Activated naive CD4-positive, alpha-beta T cell treated with anti-CD3 and anti-CD28 coated beads, Interleukin-2, amount 50 U/mL, for 72 hours (primary cell): ENCODE measurements at regions not wholly inside any gene's neighbourhood (a gene's known extent, or its start where the extent isn't known, plus 50 kb on each side); places are given as distances from the start of the nearest gene placed in this dataset.

Source experiments
- ATAC-seq, 2 donors: fragments of 150-1000 bp; cut with Tn5 transposase; 2 replicates each; pipeline ENCODE4 v1.10.0; 2021; ENCODE audit warnings: mild to moderate bottlenecking in 2 of 2, moderate library complexity in 2 of 2
- DNase-seq, 2 donors: peaks; one replicate each; pipeline ENCODE4 v3.0.0; 2021 to 2022; ENCODE audit warnings: low spot score in 2 of 2
- H3K27ac Mint-ChIP-seq, 2 donors: one replicate each; pipeline ENCODE4 v1.8.0; 2022; ENCODE audit warnings: mild to moderate bottlenecking in 2 of 2, mixed read lengths in 2 of 2
- H3K36me3 Mint-ChIP-seq, 2 donors: one replicate each; pipeline ENCODE4 v1.8.0; 2022; ENCODE audit warnings: mixed read lengths in 2 of 2
- H3K9me3 Mint-ChIP-seq, 2 donors: one replicate each; pipeline ENCODE4 v1.8.0; 2022; ENCODE audit warnings: mixed read lengths in 2 of 2

- Mint-ChIP-seq H3K36me3 (no peaks in the 10 kb centered on the region), H3K9me3 (no peaks in the 10 kb centered on the region), H3K27ac (no peak overlapping the region)
- DNase-seq (no peak), ATAC-seq (no peak)
These were observed 168.1 kb upstream of the SLC7A11 start for GRCh38 chr4:138410266-138410665.

- Mint-ChIP-seq H3K36me3 (no peaks in the 10 kb centered on the region), H3K9me3 (no peaks in the 10 kb centered on the region), H3K27ac (no peak overlapping the region)
- no peak for ATAC-seq
- no peak for DNase-seq
These were observed 167.5 kb upstream of the SLC7A11 start for GRCh38 chr4:138409670-138410069.

GRCh38 chr4:138408758-138409157 lies 166.6 kb upstream of the SLC7A11 start:
- H3K27ac Mint-ChIP-seq, result no peak overlapping the region
- no peaks in the 10 kb centered on the region for H3K36me3 Mint-ChIP-seq
- DNase-seq, result no peak
- no peaks in the 10 kb centered on the region for H3K9me3 Mint-ChIP-seq
- no peak for ATAC-seq

- no peak for DNase-seq
- Mint-ChIP-seq H3K9me3 (no peaks in the 10 kb centered on the region), H3K36me3 (no peaks in the 10 kb centered on the region), H3K27ac (no peak overlapping the region)
- no peak for ATAC-seq
These were observed 165.2 kb upstream of the SLC7A11 start for GRCh38 chr4:138407329-138407728.

- DNase-seq (no peak), ATAC-seq (no peak)
- H3K9me3 Mint-ChIP-seq, result no peaks in the 10 kb centered on the region
- H3K36me3 Mint-ChIP-seq, result no peaks in the 10 kb centered on the region
- H3K27ac Mint-ChIP-seq, result no peak overlapping the region
These were observed 164.7 kb upstream of the SLC7A11 start for GRCh38 chr4:138406876-138407275.

GRCh38 chr4:138405934-138406567 lies 163.9 kb upstream of the SLC7A11 start:
- Mint-ChIP-seq H3K27ac (no peak overlapping the region), H3K36me3 (no peaks in the 10 kb centered on the region), H3K9me3 (no peaks in the 10 kb centered on the region)
- ATAC-seq, result no peak
- DNase-seq, result no peak

GRCh38 chr4:138405466-138405891 lies 163.3 kb upstream of the SLC7A11 start:
- H3K9me3 Mint-ChIP-seq, result no peaks in the 10 kb centered on the region
- ATAC-seq (no peak), DNase-seq (no peak)
- H3K27ac Mint-ChIP-seq, result no peak overlapping the region
- H3K36me3 Mint-ChIP-seq, result no peaks in the 10 kb centered on the region

- DNase-seq, result no peak
- Mint-ChIP-seq H3K9me3 (no peaks in the 10 kb centered on the region), H3K36me3 (no peaks in the 10 kb centered on the region), H3K27ac (no peak overlapping the region)
- no peak for ATAC-seq
These were observed 162.7 kb upstream of the SLC7A11 start for GRCh38 chr4:138404801-138405200.

- Mint-ChIP-seq H3K9me3 (no peaks in the 10 kb centered on the region), H3K36me3 (no peaks in the 10 kb centered on the region), H3K27ac (no peak overlapping the region)
- no peak for DNase-seq
- ATAC-seq, result no peak
These were observed 162.1 kb upstream of the SLC7A11 start for GRCh38 chr4:138404251-138404650.

GRCh38 chr4:138401334-138401733 lies 159.2 kb upstream of the SLC7A11 start:
- DNase-seq (no peak), ATAC-seq (no peak)
- no peaks in the 10 kb centered on the region for H3K9me3 Mint-ChIP-seq
- H3K36me3 Mint-ChIP-seq, result no peaks in the 10 kb centered on the region
- H3K27ac Mint-ChIP-seq, result no peak overlapping the region

GRCh38 chr4:138400543-138400942 lies 158.4 kb upstream of the SLC7A11 start:
- H3K36me3 Mint-ChIP-seq, result no peaks in the 10 kb centered on the region
- DNase-seq (no peak), ATAC-seq (no peak)
- no peaks in the 10 kb centered on the region for H3K9me3 Mint-ChIP-seq
- H3K27ac Mint-ChIP-seq, result no peak overlapping the region

GRCh38 chr4:138400066-138400465 lies 157.9 kb upstream of the SLC7A11 start:
- ATAC-seq (no peak), DNase-seq (no peak)
- H3K9me3 Mint-ChIP-seq, result peaks cover 0 to 3% of the 10 kb centered on the region in 2 donors
- no peaks in the 10 kb centered on the region for H3K36me3 Mint-ChIP-seq
- H3K27ac Mint-ChIP-seq, result no peak overlapping the region

- peaks cover 0 to 4% of the 10 kb centered on the region in 2 donors for H3K9me3 Mint-ChIP-seq
- DNase-seq, result no peak
These were observed 156.9 kb upstream of the SLC7A11 start for GRCh38 chr4:138399081-138399480.

GRCh38 chr4:138398322-138398721 lies 156.2 kb upstream of the SLC7A11 start:
- Mint-ChIP-seq H3K27ac (no peak overlapping the region), H3K36me3 (no peaks in the 10 kb centered on the region), H3K9me3 (peaks cover 0 to 4% of the 10 kb centered on the region in 2 donors)
- DNase-seq (no peak), ATAC-seq (no peak)

More at GRCh38 chr4:138399081-138399480, 156.9 kb upstream of the SLC7A11 start:
- ATAC-seq, result no peak
- H3K36me3 Mint-ChIP-seq, result no peaks in the 10 kb centered on the region
- no peak overlapping the region for H3K27ac Mint-ChIP-seq

- ATAC-seq, result no peak
- no peak for DNase-seq
- Mint-ChIP-seq H3K27ac (no peak overlapping the region), H3K9me3 (peaks cover 6 to 9% of the 10 kb centered on the region in 2 donors), H3K36me3 (no peaks in the 10 kb centered on the region)
These were observed 151.9 kb upstream of the SLC7A11 start for GRCh38 chr4:138393886-138394610.

GRCh38 chr4:138392751-138393308 lies 150.7 kb upstream of the SLC7A11 start:
- ATAC-seq, result no peak
- H3K27ac Mint-ChIP-seq, result no peak overlapping the region
- H3K9me3 Mint-ChIP-seq, result peaks cover 6 to 9% of the 10 kb centered on the region in 2 donors
- H3K36me3 Mint-ChIP-seq, result no peaks in the 10 kb centered on the region
- no peak for DNase-seq

- H3K9me3 Mint-ChIP-seq, result peaks cover 6 to 7% of the 10 kb centered on the region in 2 donors
- H3K36me3 Mint-ChIP-seq, result no peaks in the 10 kb centered on the region
- DNase-seq (no peak), ATAC-seq (no peak)
- no peak overlapping the region for H3K27ac Mint-ChIP-seq
These were observed 148.0 kb upstream of the SLC7A11 start for GRCh38 chr4:138389976-138390685.
